ENCODE measurements at regions not wholly inside any gene's neighbourhood (a gene's known extent, or its start where the extent isn't known, plus 50 kb on each side); places are given as distances from the start of the nearest gene placed in this dataset.

- no peak for TF ChIP-seq POLR2AphosphoS5 (IDR thresholded peaks at IDR 0.05; ENCODE audit: low read depth, low read length)
- TF ChIP-seq, protein P1, sequence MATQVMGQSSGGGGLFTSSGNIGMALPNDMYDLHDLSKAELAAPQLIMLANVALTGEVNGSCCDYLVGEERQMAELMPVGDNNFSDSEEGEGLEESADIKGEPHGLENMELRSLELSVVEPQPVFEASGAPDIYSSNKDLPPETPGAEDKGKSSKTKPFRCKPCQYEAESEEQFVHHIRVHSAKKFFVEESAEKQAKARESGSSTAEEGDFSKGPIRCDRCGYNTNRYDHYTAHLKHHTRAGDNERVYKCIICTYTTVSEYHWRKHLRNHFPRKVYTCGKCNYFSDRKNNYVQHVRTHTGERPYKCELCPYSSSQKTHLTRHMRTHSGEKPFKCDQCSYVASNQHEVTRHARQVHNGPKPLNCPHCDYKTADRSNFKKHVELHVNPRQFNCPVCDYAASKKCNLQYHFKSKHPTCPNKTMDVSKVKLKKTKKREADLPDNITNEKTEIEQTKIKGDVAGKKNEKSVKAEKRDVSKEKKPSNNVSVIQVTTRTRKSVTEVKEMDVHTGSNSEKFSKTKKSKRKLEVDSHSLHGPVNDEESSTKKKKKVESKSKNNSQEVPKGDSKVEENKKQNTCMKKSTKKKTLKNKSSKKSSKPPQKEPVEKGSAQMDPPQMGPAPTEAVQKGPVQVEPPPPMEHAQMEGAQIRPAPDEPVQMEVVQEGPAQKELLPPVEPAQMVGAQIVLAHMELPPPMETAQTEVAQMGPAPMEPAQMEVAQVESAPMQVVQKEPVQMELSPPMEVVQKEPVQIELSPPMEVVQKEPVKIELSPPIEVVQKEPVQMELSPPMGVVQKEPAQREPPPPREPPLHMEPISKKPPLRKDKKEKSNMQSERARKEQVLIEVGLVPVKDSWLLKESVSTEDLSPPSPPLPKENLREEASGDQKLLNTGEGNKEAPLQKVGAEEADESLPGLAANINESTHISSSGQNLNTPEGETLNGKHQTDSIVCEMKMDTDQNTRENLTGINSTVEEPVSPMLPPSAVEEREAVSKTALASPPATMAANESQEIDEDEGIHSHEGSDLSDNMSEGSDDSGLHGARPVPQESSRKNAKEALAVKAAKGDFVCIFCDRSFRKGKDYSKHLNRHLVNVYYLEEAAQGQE (IDR thresholded peaks at IDR 0.05; ENCODE audit: insufficient read depth in 1 of 2, low read depth in 2 of 2, low read length in 2 of 2) = no peak
- no peak for TF ChIP-seq SIN3A (IDR thresholded peaks at IDR 0.05; ENCODE audit: borderline replicate concordance, insufficient read depth, low read length)
Measured at GRCh38 chr5:87850843-87851242, 417.8 kb downstream of the TMEM161B start.
